ENCODE measurements at regions not wholly inside any gene's neighbourhood (a gene's known extent, or its start where the extent isn't known, plus 50 kb on each side); places are given as distances from the start of the nearest gene placed in this dataset.

GRCh38 chr5:89110916-89111646, 228.1 kb upstream of the MEF2C start:
- DNase-seq, result peak; percentile 19

GRCh38 chr5:89106480-89106879, 223.5 kb upstream of the MEF2C start:
- DNase-seq, result no peak

- DNase-seq, result peak; percentile 48
Observed at GRCh38 chr5:89105836-89106235, 222.9 kb upstream of the MEF2C start.

DNA sequence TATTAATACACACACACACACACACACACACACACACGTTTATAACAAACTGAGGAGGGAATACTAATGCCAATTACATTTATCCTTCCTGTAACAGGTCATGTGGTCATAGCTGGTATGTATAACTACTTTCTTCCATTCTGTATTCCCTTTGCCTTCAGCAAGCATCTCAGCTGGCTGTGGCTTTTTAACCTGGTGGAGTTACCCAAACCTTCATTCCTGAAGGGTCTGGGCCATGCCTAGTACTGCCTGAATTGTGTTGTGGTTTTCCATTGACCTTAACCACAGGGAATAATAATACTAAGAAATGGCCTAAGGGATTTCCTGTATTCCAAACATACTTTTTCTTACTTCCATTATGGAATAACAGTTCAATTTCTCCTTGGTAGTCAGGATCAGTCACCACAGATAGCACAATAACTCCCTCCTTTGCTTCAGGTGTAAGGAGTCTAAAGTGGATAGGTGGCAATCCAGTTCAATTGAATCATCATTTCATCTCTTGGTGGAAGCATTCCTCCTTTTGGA, 222.2 kb upstream of the MEF2C start:
- DNase-seq, result peak; percentile 17

DNA sequence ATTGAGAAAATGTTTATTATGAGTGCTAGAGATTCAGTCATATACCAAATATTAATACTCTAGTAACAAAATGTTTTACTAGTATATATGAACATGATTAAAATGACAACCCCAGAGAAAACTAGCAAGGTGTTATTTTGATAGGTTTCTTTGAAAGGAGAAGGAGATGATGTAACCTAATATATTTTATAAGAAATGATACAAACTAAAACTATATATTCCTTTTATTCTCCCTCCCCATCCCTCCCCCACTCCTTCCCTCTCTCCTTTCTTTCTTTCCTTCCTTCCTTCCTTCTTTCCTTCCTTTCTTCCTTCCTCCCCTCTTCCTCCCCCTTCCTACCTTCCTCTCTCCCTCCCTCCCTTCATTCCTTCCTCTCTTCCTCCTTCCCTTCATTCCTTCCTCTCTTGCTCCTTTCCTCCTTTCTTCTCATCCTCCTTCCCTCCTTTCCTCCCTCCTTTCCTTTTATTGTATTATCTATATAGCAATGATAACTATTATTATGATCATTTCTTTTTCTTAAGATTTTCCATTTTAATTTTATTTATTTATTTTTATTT, 215.3 kb upstream of the MEF2C start:
- no peak for DNase-seq

DNA sequence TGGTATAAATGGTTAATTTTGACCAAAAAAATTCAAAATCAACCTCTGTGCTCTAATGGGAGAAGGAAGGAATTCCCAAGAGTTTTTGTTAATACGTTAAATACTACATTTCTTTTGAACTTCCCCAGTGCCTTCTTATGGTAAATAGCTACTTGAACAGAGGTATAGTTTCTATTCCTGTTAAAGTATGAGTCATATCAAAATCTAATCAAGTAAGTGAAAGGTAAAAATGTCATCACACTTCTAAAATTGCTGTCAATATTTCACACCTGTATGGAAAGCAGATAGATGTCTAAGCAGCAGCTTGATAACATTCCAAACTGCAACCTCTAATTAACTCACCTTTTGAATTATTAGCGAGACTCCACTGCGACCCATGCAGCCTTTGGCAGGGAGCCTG, 214.1 kb upstream of the MEF2C start:
- no peak for DNase-seq

DNA sequence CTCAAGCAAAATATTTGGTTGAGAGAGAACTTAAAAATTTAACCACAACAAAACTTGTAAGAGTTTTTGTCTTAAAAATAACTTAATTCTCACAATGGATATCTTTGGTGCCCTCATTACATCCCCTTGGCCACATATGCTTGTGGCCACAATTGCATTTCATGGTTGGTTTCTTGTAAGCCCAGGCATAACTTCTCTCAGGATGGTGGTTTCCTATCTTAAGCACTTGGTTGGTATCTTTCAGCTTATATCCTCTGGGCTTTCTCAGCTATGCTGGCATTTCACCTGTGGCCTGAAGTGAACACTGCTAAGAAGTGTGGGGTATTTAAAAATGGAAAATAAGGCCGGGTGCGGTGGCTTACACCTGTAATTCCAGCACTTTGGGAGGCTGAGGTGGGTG, 212.4 kb upstream of the MEF2C start:
- no peak for DNase-seq

- DNase-seq, result no peak
Observed at GRCh38 chr5:89090037-89090436, 207.1 kb upstream of the MEF2C start.

GRCh38 chr5:89087551-89088318, 204.8 kb upstream of the MEF2C start:
- DNase-seq, result no peak

- DNase-seq, result no peak
Observed at GRCh38 chr5:89087128-89087527, 204.1 kb upstream of the MEF2C start.

DNA sequence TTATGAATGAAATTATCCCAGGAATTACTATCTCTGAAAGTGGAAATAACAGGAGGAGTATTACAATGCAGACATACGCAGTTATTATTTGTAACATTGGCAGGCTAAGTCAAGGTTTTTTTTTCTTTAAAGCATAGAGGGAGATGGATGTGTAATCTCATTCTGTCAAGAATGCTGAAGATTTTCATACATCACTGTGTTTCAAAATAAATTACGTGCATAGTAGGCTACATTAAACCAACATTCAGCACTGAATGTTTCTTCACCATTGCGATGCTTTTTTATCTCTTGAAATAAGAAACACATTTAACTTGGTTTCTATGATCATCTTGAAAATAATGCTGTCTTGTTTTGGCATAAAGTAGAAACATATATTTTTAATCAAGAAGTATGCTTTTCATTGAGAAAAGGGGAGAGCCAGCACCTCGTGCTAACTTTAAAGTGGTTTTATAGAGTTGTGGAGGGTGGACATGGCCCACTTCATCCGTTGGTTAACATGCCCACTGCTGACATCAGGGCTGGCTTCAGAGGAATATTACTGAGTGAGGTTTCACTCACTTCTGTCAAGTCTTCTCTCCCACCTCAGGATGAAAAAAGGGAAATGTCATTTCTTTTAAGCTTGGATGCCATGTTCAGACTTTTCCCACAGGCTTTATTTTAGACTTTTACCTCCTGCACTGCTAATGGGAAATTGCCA, 203.6 kb upstream of the MEF2C start:
- DNase-seq, result no peak

- peak; percentile 35 for DNase-seq
Observed at GRCh38 chr5:89083791-89084190, 200.8 kb upstream of the MEF2C start.

DNA sequence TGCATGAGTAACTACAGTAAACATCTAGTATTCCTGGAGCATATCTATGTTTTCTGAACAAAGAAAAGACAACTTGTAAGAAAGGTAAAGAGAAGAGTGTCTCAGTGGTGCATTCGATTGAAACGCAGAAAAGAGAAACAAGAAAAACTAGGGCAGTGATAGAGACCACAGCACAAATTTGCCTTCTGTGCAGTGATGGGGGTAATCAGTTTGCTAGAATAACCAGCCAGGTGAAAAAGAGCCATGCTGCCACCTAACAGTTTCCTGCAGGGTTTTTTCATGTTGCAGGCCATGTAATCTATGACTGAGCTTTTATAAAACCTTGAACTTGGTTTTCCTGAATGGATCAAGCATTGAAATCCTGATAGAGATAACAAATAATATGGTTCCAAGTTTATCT, 198.4 kb upstream of the MEF2C start:
- DNase-seq, result no peak

DNA sequence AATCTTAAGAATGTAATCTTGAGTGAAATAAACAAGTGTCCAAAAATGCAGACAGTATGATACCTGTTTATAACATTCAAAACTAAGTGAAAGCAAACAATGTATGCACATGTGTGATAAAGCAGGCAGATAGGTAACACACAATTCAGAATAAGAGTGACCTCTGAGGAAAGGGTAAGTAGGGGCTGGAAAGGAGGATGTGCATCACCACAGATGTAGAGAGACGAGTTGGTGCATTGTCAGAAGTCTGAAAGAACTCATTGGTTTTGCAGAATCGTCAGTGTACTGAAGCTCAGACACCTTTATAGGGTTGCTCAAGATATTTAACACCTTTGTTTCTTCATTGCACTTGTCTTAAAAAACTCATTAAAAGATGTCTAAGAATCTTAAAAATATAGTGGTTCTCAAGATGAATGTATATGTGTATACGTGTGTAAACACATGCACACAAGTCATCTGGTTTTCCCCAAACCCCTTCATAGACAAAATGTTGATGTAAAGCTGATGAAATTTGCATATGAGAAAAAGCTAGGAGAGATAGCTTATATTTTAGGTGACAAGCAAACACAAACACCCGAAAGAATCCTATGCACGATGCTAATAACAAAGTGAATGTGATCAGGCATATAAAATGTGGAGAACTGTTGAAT, 197.6 kb upstream of the MEF2C start:
- DNase-seq, result no peak

DNA sequence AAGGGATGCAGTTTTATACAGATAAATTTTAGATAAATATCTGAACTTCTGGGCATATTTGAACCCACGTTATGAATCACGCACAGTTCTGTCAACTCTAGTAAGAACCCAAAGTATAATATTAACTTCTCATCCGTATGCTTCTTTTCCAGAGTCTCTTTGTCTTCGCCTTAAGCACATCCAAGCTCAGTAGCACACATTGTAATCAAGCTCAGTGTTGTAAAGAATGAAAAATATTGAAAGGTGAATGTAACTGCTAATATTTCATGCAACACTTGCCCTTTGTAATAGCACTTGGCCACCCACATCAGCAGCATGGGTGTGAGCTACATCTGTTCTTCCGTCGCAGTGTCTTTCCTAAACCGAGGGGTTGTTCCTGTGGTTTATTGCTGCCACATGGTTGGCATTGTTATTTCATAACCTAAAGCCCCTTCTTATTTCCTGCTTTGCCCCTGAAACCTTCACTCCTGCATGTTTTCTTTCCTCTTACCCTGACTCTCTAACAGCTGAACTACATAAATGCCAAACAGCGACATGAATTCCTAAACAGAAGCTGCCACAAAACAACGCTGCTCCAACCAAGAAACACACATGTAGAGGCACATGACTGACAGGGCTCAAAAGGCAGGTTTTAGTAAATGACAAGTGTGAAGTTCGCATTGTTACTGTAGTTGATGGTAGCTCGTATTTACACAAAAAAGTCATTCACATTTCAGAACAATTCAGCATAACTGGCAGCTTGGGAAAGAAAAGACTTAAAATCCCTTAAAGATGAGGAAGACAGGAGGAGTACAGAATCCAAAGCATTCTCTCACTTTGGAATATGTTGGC, 190.1 kb upstream of the MEF2C start:
- DNase-seq, result no peak

- DNase-seq, result no peak
Observed at GRCh38 chr5:89071941-89072331, 189.0 kb upstream of the MEF2C start.

- no peak for DNase-seq
Observed at GRCh38 chr5:89071101-89071940, 188.3 kb upstream of the MEF2C start.

DNA sequence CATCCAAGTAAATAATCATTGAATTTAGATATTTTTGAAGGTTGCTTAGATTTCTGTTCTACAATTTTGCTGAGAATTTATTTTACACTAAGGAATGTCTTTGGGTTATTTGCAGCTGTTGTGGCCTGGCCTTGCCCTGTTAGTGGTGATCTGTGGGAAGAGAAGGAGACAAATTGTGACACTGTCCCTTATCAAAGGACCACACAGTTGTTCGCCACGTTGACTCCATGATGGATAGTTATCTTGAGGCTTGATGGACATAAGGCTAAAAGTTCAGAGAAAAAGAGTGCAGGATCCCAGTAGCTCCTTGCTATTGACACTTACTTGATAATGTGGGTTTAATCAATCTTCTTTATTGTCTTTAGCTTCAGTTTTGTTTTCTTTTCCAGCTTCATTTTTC, 186.6 kb upstream of the MEF2C start:
- no peak for DNase-seq

- no peak for DNase-seq
Observed at GRCh38 chr5:89067362-89067761, 184.4 kb upstream of the MEF2C start.

DNA sequence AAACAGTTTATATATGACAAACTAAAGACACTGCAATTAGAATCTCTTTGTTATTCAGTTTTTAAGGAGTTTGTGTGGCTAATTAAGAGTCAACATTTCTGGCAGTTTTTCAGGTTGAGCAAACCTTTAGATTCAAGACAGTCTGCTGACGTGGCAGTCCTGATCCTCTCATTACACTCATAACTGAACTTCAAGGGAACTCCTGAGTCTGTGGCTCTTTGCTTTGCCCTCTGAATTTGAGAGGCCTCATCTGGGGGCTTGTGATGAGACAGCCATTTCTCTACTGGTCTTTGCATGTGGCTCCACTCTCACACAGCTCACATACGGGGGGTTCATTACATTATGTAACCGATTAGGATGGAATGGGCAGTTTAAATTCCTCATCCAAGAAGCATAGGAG, 182.9 kb upstream of the MEF2C start:
- no peak for DNase-seq

DNA sequence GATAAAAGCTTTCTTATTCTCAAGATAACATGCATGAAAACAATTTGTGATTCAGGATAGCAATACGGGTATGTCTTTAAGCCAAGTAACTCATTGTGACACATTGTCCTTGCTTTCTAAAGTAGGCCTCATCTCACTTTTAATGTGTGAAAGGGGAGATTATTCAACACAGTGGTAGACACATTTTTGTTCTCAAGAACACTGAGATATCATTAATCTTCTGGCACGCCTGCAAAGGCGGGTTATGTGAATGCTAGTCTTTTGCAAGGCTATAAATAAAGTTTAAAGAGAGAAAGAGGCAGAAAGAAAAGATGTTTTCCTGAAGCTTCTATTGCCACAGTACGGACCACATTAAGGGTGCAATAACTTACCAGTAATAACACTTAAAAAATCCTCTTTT, 181.8 kb upstream of the MEF2C start:
- DNase-seq, result no peak
